Gastroesophageal sphincter (tissue), 4 donors: ENCODE measurements at regions not wholly inside any gene's neighbourhood (a gene's known extent, or its start where the extent isn't known, plus 50 kb on each side); places are given as distances from the start of the nearest gene placed in this dataset.

Experiments
- ATAC-seq: fragments of 150-250 bp; one replicate; pipeline ENCODE4 v1.9.1; 2016; ENCODE audit warnings: mild to moderate bottlenecking, moderate library complexity
- H3K27ac ChIP-seq, 4 donors: fragments of 200-600 bp; sonication (generic) in 3 of 4; 1 replicate in 3 of 4; 2 replicates in 1 of 4; pipeline ENCODE4 v1.5.1; 2016 to 2019
- H3K27me3 ChIP-seq: fragments of 200-600 bp; sonication (generic); one replicate; pipeline ENCODE4 v1.5.1; 2019
- H3K36me3 ChIP-seq, 2 donors: fragments of 200-600 bp; sonication (generic); one replicate each; pipeline ENCODE4 v1.5.1; 2019; ENCODE audit warnings: control low read depth in 1 of 2
- H3K4me1 ChIP-seq, 3 donors: fragments of 200-600 bp; sonication (generic); 1 replicate in 2 of 3; 2 replicates in 1 of 3; pipeline ENCODE4 v1.5.1; 2016 to 2019; ENCODE audit warnings: control low read depth in 2 of 3
- H3K4me3 ChIP-seq, 2 donors: fragments of 200-600 bp; sonication (generic); one replicate each; pipeline ENCODE4 v1.5.1; 2019; ENCODE audit warnings: mild to moderate bottlenecking in 1 of 2, moderate library complexity in 1 of 2
- H3K9me3 ChIP-seq, 3 donors: fragments of 200-600 bp; sonication (generic); one replicate each; pipeline ENCODE4 v1.5.1; 2017 to 2019; ENCODE audit warnings: control low read depth in 2 of 3
- EP300 ChIP-seq: sonication (generic); formaldehyde crosslinking; IDR thresholded peaks from one replicate; pipeline ENCODE4 v1.6.1; 2017; ENCODE audit warnings: antibody characterized with exemption, mild to moderate bottlenecking
- POLR2A ChIP-seq, 2 donors: fragments of 450-650 bp; IDR thresholded peaks; one replicate each; pipeline ENCODE4 v1.6.1; 2017; ENCODE audit warnings: antibody characterized with exemption in 2 of 2, mild to moderate bottlenecking in 2 of 2, moderate library complexity in 1 of 2
- POLR2AphosphoS5 ChIP-seq: sonication (generic); formaldehyde crosslinking; IDR thresholded peaks from one replicate; pipeline ENCODE4 v1.6.1; 2017; ENCODE audit warnings: antibody characterized with exemption
- WGBS, 2 donors: methylation state at CpG; one replicate each; pipeline ENCODE4 v1.1.5; 2018; ENCODE audit warnings: low coverage in 1 of 2; 5-methylcytosine and 5-hydroxymethylcytosine counted together
- TF ChIP-seq, protein P1 (sequence below), 4 experiments: fragments of 200-600 bp in 2 of 4; fragments of 450-650 bp in 2 of 4; sonication (generic) in 1 of 4; IDR thresholded peaks; one replicate each; pipeline ENCODE4 v1.5.1; 2017 to 2019; ENCODE audit warnings: antibody characterized with exemption in 4 of 4, mild to moderate bottlenecking in 2 of 4, moderate library complexity in 2 of 4

DNA sequence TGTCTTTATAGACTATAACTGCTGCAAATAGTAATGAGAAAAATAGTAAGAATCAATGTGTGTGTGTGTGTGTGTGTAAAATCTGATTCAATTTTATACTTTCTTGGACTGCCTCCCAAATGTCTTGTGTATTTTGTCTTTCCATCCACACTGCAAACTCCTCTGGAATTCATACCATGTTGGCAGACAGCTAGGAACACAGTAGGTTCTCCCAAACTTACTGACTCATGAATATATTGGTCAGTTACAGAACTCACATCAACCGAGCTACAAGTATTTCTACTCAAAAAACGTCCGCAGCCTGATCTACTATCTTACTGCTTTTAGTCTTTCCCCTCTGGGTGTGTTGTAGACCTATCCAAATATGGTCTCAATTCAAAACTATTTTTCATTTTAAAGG is 542.7 kb upstream of the PSMD7 start:
- TF ChIP-seq EP300 (no peak), POLR2A (IDR thresholded peaks at IDR 0.05) (no peak), POLR2AphosphoS5 (no peak)
- TF ChIP-seq, protein P1, sequence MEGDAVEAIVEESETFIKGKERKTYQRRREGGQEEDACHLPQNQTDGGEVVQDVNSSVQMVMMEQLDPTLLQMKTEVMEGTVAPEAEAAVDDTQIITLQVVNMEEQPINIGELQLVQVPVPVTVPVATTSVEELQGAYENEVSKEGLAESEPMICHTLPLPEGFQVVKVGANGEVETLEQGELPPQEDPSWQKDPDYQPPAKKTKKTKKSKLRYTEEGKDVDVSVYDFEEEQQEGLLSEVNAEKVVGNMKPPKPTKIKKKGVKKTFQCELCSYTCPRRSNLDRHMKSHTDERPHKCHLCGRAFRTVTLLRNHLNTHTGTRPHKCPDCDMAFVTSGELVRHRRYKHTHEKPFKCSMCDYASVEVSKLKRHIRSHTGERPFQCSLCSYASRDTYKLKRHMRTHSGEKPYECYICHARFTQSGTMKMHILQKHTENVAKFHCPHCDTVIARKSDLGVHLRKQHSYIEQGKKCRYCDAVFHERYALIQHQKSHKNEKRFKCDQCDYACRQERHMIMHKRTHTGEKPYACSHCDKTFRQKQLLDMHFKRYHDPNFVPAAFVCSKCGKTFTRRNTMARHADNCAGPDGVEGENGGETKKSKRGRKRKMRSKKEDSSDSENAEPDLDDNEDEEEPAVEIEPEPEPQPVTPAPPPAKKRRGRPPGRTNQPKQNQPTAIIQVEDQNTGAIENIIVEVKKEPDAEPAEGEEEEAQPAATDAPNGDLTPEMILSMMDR (IDR thresholded peaks at IDR 0.05): no peak
- Histone ChIP-seq H3K36me3 (no peaks in the 10 kb centered on the region), H3K27ac (no peak overlapping the region), H3K4me1 (no peaks in the 10 kb centered on the region), H3K4me3 (no peak overlapping the region), H3K9me3 (peaks cover 0 to 4% (median 0%) of the 10 kb centered on the region in 3 donors), H3K27me3 (no peaks in the 10 kb centered on the region)
- 52 to 85% methylated on average over 3 of the region's 3 CpGs for WGBS, 2 donors
- no peak for ATAC-seq

DNA sequence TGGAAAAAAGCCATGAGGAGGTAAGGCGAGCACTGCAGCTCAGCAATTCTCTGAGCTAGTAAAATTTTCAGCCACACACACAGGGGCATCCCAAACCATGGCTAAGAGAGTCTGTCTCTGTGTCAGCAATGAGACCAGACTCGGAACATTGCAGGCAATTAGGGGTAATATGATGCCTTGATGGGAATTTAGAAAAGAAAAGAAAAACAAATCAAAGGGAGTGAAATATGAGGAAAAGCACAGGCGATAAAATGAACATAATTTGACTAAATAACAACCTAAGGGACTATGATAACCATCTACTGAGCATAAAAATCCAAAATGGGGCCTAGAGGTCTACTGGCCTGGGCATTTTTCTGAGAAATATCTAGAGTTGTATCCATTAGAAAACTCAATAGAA is 546.0 kb upstream of the PSMD7 start:
- Histone ChIP-seq H3K27ac (no peak overlapping the region), H3K36me3 (no peaks in the 10 kb centered on the region), H3K4me1 (no peaks in the 10 kb centered on the region), H3K9me3 (peaks cover 0 to 6% (median 0%) of the 10 kb centered on the region in 3 donors), H3K27me3 (no peaks in the 10 kb centered on the region), H3K4me3 (no peak overlapping the region)
- WGBS, 2 donors: 57 to 73% methylated on average over 3 of the region's 3 CpGs
- ATAC-seq: no peak
- no peak for TF ChIP-seq POLR2A (IDR thresholded peaks at IDR 0.05)
- TF ChIP-seq EP300: no peak
- TF ChIP-seq, protein P1 (IDR thresholded peaks at IDR 0.05): no peak
- no peak for TF ChIP-seq POLR2AphosphoS5

DNA sequence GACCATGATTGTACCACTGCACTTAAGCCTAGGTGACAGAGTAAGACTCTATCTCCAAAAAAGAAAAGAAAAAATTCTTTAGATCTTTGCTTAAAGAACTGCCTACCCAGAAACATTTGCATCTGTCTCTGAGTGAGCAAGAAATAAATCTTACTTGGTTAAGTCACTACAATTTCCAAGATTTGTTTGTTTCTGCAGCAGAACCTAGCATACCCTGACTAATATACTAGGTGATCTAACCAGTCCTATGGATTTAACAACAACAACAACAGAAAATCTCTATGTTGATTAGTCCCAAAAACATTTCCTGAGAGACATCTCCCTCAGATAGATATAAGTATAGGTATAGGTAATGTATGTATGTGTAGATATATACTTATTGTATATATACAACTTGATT is 549.3 kb upstream of the PSMD7 start:
- Histone ChIP-seq H3K9me3 (peaks cover 0 to 6% (median 0%) of the 10 kb centered on the region in 3 donors), H3K4me1 (no peaks in the 10 kb centered on the region), H3K36me3 (no peaks in the 10 kb centered on the region), H3K27ac (no peak overlapping the region), H3K27me3 (no peaks in the 10 kb centered on the region), H3K4me3 (no peak overlapping the region)
- TF ChIP-seq, protein P1 (IDR thresholded peaks at IDR 0.05): no peak
- TF ChIP-seq POLR2AphosphoS5 (no peak), EP300 (no peak), POLR2A (IDR thresholded peaks at IDR 0.05) (no peak)
- ATAC-seq: no peak

DNA sequence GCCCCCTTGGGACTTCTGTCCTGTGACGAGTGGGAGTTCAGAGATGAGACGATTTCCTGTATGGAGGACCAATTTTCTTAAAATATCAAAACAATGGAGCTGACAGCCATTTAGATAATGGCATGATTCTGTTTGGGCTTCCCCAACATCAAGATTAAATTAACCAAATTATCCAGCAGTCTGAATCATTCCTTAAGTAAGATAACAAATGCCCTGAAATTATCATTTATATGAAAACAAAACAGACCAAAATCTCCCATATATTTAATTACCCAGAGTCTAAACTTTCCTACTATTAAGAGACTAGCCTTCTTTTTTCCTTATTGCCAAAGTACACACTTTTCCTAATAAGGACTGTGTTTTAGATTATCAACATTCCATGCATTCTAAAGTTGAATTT is 550.1 kb upstream of the PSMD7 start:
- Histone ChIP-seq H3K36me3 (no peaks in the 10 kb centered on the region), H3K9me3 (peaks cover 0 to 6% (median 0%) of the 10 kb centered on the region in 3 donors), H3K27ac (no peak overlapping the region), H3K4me1 (no peaks in the 10 kb centered on the region), H3K27me3 (no peaks in the 10 kb centered on the region), H3K4me3 (no peak overlapping the region)
- WGBS, 2 donors: 50 to 65% methylated on average over 2 of the region's 2 CpGs
- no peak for ATAC-seq
- TF ChIP-seq POLR2A (IDR thresholded peaks at IDR 0.05): no peak
- TF ChIP-seq, protein P1 (IDR thresholded peaks at IDR 0.05): no peak
- no peak for TF ChIP-seq POLR2AphosphoS5
- no peak for TF ChIP-seq EP300

DNA sequence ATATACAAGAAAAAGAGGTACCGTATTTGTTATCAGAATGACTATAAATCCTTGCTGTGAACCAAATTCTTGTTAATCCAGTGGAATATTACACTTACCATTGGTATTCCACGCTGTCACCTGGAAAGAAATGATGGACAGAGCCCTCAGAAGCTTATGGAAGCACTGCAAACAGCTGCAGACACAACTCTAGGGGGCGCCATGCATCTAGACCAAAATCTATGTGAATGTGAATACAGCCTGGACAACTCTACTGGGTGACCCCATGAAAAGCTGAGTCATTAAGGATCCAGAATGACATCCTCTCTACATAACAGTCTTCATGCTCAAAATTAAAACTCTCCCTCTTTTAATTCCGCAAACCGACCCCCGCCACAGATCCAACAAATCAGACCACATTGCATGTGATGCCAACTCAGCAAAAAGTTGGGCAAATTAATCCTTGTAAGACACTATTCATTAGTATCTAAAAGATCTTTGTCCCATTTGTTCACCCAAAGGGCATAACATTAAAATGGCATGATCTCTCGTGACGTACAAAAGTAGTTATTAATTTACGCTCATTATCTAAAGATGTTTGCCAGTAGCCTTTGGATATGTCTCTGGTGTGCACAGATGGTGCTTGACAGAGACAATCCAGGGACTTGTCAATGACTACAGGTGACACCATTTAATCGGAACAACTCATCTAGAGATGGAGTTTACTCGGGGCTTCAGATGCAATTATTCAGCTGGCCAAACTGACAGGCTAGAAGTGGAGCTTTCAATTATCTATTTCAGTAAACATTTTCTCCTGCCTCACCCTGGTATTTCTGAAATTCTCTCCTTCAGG is 552.7 kb upstream of the PSMD7 start:
- ATAC-seq: no peak
- WGBS, 2 donors: 71 to 82% methylated on average over 10 to 11 of the region's 11 CpGs
- Histone ChIP-seq H3K27ac (no peak overlapping the region), H3K4me3 (no peak overlapping the region), H3K4me1 (no peaks in the 10 kb centered on the region), H3K27me3 (peaks cover 5% of the 10 kb centered on the region), H3K9me3 (peaks cover 0 to 14% (median 0%) of the 10 kb centered on the region in 3 donors), H3K36me3 (no peaks in the 10 kb centered on the region)
- no peak for TF ChIP-seq EP300
- no peak for TF ChIP-seq POLR2A (IDR thresholded peaks at IDR 0.05)
- TF ChIP-seq, protein P1 (IDR thresholded peaks at IDR 0.05): no peak
- no peak for TF ChIP-seq POLR2AphosphoS5
